H1 (cell line): ENCODE measurements at regions not wholly inside any gene's neighbourhood (a gene's known extent, or its start where the extent isn't known, plus 50 kb on each side); places are given as distances from the start of the nearest gene placed in this dataset.

Source experiments
- ATF2 ChIP-seq: IDR thresholded peaks from 2 replicates; pipeline ENCODE4 v1.6.1; 2012; ENCODE audit warnings: low read length, inconsistent platforms
- CHD1 ChIP-seq: IDR thresholded peaks from 2 replicates; pipeline ENCODE4 v1.6.1; 2012; ENCODE audit warnings: low read depth, low read length, improper control_type of control experiment
- POLR2AphosphoS5 ChIP-seq: IDR thresholded peaks from 2 replicates; pipeline ENCODE4 v1.6.1; 2011; ENCODE audit warnings: low read depth, low read length
- RFX5 ChIP-seq: IDR thresholded peaks from 2 replicates; pipeline ENCODE4 v1.6.1; 2011; ENCODE audit warnings: low read depth, low read length, improper control_type of control experiment, borderline replicate concordance
- SIN3A ChIP-seq, 2 experiments: IDR thresholded peaks in 1 of 2; conservative IDR thresholded peaks in 1 of 2; 2 replicates each; pipeline ENCODE4 v1.6.1; 2011 to 2012; ENCODE audit warnings: low read length in 2 of 2, improper control_type of control experiment in 1 of 2, low read depth in 1 of 2, mild to moderate bottlenecking in 1 of 2
- SUZ12 ChIP-seq: fragments of 200-600 bp; sonication (generic); IDR thresholded peaks from 2 replicates; pipeline ENCODE4 v1.6.1; 2012; ENCODE audit warnings: mild to moderate bottlenecking, inconsistent platforms, low read length, moderate library complexity, mixed read lengths
- TCF12 ChIP-seq: IDR thresholded peaks from 2 replicates; pipeline ENCODE4 v1.6.1; 2011; ENCODE audit warnings: low read depth, mild to moderate bottlenecking, low read length
- TF ChIP-seq, protein P1 (sequence below): fragments of 300-600 bp; sonication (generic); IDR thresholded peaks from 2 replicates; pipeline ENCODE4 v1.7.1; 2012; ENCODE audit warnings: low read length, moderate library complexity, mild to moderate bottlenecking, inconsistent platforms; ENCODE audit not compliant: insufficient replicate concordance

DNA sequence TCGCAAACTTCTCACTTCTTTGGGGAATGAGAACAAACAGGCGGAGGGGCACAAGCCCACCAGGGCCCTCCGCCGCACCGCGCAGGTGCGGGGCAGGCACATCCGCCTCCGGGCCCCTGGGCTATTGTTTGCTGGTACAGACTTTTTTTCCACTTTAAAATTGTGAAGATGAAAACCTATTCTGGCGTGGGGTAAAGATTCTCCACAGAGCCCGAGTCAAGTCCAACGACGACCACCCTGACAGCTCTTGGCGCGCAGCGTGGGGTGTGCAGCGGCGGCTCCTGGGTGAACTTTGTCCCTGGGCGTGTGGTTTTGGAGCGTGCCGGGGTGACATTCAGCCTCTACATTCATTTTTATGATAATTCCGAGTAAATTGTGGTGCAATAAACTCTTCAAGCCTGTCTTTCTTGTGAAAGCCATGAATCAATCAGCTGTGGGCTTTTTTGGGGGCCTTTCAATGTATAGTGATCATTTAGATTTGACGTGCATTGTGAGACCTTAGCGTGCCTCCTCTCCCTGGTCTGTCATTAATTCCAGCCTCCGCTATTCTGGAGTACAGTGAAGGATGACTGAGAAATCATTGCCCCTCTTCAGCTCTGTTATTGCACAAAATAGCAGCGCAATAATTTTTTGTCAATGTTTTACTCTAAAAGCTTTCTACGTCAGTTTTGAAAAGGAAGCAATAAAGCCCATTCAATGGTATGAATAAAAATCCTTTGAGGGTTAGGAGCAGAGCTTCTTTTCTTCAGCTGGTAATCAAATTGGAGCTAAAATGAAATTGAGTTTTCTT, 90.0 kb downstream of the TEX29 start (continued):
- TF ChIP-seq, protein P1, sequence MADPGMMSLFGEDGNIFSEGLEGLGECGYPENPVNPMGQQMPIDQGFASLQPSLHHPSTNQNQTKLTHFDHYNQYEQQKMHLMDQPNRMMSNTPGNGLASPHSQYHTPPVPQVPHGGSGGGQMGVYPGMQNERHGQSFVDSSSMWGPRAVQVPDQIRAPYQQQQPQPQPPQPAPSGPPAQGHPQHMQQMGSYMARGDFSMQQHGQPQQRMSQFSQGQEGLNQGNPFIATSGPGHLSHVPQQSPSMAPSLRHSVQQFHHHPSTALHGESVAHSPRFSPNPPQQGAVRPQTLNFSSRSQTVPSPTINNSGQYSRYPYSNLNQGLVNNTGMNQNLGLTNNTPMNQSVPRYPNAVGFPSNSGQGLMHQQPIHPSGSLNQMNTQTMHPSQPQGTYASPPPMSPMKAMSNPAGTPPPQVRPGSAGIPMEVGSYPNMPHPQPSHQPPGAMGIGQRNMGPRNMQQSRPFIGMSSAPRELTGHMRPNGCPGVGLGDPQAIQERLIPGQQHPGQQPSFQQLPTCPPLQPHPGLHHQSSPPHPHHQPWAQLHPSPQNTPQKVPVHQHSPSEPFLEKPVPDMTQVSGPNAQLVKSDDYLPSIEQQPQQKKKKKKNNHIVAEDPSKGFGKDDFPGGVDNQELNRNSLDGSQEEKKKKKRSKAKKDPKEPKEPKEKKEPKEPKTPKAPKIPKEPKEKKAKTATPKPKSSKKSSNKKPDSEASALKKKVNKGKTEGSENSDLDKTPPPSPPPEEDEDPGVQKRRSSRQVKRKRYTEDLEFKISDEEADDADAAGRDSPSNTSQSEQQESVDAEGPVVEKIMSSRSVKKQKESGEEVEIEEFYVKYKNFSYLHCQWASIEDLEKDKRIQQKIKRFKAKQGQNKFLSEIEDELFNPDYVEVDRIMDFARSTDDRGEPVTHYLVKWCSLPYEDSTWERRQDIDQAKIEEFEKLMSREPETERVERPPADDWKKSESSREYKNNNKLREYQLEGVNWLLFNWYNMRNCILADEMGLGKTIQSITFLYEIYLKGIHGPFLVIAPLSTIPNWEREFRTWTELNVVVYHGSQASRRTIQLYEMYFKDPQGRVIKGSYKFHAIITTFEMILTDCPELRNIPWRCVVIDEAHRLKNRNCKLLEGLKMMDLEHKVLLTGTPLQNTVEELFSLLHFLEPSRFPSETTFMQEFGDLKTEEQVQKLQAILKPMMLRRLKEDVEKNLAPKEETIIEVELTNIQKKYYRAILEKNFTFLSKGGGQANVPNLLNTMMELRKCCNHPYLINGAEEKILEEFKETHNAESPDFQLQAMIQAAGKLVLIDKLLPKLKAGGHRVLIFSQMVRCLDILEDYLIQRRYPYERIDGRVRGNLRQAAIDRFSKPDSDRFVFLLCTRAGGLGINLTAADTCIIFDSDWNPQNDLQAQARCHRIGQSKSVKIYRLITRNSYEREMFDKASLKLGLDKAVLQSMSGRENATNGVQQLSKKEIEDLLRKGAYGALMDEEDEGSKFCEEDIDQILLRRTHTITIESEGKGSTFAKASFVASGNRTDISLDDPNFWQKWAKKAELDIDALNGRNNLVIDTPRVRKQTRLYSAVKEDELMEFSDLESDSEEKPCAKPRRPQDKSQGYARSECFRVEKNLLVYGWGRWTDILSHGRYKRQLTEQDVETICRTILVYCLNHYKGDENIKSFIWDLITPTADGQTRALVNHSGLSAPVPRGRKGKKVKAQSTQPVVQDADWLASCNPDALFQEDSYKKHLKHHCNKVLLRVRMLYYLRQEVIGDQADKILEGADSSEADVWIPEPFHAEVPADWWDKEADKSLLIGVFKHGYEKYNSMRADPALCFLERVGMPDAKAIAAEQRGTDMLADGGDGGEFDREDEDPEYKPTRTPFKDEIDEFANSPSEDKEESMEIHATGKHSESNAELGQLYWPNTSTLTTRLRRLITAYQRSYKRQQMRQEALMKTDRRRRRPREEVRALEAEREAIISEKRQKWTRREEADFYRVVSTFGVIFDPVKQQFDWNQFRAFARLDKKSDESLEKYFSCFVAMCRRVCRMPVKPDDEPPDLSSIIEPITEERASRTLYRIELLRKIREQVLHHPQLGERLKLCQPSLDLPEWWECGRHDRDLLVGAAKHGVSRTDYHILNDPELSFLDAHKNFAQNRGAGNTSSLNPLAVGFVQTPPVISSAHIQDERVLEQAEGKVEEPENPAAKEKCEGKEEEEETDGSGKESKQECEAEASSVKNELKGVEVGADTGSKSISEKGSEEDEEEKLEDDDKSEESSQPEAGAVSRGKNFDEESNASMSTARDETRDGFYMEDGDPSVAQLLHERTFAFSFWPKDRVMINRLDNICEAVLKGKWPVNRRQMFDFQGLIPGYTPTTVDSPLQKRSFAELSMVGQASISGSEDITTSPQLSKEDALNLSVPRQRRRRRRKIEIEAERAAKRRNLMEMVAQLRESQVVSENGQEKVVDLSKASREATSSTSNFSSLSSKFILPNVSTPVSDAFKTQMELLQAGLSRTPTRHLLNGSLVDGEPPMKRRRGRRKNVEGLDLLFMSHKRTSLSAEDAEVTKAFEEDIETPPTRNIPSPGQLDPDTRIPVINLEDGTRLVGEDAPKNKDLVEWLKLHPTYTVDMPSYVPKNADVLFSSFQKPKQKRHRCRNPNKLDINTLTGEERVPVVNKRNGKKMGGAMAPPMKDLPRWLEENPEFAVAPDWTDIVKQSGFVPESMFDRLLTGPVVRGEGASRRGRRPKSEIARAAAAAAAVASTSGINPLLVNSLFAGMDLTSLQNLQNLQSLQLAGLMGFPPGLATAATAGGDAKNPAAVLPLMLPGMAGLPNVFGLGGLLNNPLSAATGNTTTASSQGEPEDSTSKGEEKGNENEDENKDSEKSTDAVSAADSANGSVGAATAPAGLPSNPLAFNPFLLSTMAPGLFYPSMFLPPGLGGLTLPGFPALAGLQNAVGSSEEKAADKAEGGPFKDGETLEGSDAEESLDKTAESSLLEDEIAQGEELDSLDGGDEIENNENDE = no peak
- TF ChIP-seq POLR2AphosphoS5 (no peak), ATF2 (no peak), CHD1 (no peak), TCF12 (no peak), SUZ12 (no peak), RFX5 (no peak), SIN3A (conservative IDR thresholded peaks at IDR 0.05 in 1 of 2, IDR thresholded peaks at IDR 0.05 in 1 of 2; ENCODE audit: low read depth in 1 of 2, low read length in 2 of 2) (no peak)
